LNCAP (cell line): ENCODE measurements at regions not wholly inside any gene's neighbourhood (a gene's known extent, or its start where the extent isn't known, plus 50 kb on each side); places are given as distances from the start of the nearest gene placed in this dataset.

Source experiments
- CTCF ChIP-seq: fragments of 450-650 bp; IDR thresholded peaks from 2 replicates; pipeline ENCODE4 v1.5.1; 2017; ENCODE audit warnings: mild to moderate bottlenecking

- no peak for TF ChIP-seq CTCF
Observed at GRCh38 chr2:192419786-192420185, 225.1 kb upstream of the TMEFF2 start.

GRCh38 chr2:192416060-192416459, 221.3 kb upstream of the TMEFF2 start:
- TF ChIP-seq CTCF = no peak

GRCh38 chr2:192414794-192415193, 220.1 kb upstream of the TMEFF2 start:
- no peak for TF ChIP-seq CTCF

- no peak for TF ChIP-seq CTCF
Observed at GRCh38 chr2:192413812-192414681, 219.3 kb upstream of the TMEFF2 start.

- no peak for TF ChIP-seq CTCF
Observed at GRCh38 chr2:192412394-192412793, 217.7 kb upstream of the TMEFF2 start.

- TF ChIP-seq CTCF = no peak
Observed at GRCh38 chr2:192411755-192412154, 217.0 kb upstream of the TMEFF2 start.

- no peak for TF ChIP-seq CTCF
Observed at GRCh38 chr2:192410319-192410718, 215.6 kb upstream of the TMEFF2 start.
